ENCODE measurements at regions not wholly inside any gene's neighbourhood (a gene's known extent, or its start where the extent isn't known, plus 50 kb on each side); places are given as distances from the start of the nearest gene placed in this dataset.
"Not testable (repeated sequence)": the region's sequence is repeated elsewhere in the genome, so short reads cannot be mapped to it uniquely, and the experiment has no call there.

DNA sequence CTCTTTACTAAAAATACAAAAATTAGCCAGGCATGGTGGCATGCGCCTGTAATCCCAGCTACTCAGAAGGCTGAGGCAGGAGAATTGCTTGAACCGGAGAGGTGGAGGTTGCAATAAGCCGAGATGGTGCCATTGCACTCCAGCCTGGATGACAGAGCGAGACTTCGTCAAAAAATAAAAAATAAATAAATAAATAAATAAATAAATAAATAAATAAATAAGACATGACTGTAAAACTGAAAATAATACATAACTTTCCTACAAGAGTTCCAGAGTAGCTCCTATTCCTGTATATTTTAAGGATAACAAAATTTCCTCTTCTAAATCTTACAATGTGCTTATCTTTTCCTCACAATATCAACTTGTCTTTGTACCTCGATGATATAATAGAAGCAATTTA is 549.4 kb downstream of the TRAM1L1 start:
- not testable (repeated sequence) for DNase-seq

DNA sequence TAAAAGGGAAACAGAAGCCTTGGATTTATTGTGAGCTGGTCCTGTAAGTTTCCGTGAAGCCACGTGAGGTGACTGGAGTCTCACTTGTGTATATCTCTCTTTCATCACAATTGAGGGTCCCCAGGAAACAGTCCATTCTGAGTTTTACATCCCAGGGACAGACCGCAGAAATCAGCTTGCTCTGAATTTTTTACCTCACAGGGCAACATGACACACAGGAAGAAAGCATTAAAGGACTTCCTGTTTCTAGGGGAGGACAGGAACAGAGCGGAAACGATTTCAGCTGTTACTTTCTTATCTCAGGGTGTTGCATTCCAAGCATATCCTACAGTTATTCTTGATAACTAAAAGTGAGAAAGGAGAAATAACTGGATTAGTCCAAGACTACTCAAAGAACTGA is 553.5 kb downstream of the TRAM1L1 start:
- no peak for DNase-seq

DNA sequence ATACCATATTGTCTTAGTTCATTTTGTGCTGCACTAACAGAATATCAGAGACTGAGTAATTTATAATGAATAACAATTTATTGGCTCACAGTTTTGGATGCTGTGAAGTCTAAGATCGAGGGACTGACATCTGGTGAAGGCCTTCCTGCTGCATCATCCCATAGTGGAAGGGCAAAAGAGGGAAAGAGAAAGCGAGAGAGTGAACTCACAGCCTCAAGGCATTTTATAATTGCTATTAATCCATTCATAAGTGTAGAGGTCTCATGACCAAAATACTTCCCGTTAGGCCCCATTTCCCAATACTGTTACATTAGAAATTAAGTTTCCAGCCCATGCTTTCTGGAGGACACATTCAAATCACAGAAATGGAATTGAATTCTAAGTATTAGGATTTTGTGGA is 554.4 kb downstream of the TRAM1L1 start:
- no peak for DNase-seq

DNA sequence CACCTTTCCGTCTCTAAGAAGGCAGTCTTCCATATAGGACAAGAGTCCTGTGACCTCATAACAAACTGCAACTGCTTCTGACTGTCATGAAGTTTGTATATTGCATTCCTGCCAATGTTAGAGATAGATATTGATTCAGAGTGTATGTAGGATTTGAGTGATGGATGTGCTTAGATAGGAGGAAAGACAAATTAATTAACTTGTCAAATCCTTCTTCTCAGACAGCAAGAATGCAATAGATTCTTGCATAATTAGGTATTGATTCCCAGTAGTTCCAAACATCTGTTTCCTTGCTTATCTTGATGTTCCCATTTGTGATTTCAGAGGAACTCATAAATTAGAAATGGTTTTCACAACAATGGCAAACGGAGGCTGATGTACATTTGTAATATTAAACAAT is 555.3 kb downstream of the TRAM1L1 start:
- DNase-seq, result no peak

DNA sequence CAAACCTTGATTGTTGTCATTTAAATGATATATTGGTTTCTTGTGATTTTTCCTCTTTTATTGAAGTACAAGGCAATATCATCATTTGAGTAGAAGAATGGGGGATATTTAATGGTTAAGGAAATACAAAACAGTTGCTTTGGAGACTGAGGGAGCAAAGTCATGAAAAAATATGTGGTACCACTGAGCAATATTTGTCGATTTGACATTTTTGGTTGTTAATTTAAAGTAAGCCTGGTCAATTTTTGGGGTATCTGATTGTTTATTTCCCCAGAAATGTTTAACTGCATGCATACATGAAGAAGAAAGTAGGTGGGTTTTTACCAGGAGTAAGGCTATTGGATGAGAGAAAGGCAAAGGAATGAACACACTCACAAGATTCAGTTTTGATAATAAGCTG is 556.2 kb downstream of the TRAM1L1 start:
- no peak for DNase-seq

DNA sequence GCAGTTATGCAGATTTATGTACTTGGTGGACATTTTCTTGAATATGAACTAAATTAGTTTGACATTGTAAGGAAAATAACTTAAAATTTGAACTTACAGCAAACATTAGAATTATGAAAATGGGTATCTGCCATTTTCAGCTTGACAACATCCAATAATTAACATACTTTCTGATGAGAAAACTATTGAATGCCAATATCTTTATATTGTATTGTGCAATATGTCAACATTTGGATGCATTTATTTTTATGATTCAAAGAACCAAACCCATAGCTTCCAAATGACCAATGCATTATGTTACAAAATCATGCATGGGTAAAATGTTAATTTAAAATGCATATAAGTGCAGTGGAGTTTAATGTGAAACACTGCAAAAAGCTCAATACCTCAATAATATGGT is 562.5 kb downstream of the TRAM1L1 start:
- no peak for DNase-seq

DNA sequence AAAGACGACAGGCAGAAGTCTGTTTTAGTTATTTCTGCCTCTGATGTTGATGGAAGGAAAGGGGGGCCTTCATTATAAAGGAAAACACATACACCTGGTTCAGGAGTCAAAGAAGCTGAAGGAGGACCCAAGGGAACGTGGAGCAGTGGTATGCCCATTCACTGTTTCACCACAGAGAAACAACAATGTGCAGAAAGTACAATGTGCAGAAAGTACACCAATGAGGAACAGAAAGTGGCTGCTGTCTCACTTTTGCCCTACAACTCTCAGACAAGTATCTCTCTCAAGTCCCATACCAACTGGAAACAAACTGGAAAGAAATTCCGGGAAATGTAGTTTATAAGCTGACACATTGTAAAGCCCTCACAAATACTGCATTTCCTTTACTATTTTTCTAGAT is 564.5 kb downstream of the TRAM1L1 start:
- no peak for DNase-seq

DNA sequence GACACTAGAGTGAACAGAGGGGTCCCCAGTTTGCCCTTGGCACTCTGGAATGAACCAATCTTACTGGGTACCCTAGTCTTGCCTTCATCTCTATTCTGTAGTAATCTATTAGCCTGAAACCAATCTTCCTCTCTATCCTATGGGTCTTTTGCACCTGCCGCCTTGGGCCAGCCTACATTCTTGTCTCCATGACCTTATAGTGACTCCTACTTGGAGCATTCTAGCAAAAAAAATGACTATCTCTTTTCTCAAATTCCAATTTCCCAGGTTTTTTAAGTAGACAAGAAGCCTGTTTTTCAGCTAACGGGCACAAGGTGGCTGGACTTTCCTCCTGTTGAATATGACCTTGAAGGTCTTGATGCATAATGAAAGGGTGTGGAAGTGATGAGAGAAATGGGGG is 568.7 kb downstream of the TRAM1L1 start:
- no peak for DNase-seq

DNA sequence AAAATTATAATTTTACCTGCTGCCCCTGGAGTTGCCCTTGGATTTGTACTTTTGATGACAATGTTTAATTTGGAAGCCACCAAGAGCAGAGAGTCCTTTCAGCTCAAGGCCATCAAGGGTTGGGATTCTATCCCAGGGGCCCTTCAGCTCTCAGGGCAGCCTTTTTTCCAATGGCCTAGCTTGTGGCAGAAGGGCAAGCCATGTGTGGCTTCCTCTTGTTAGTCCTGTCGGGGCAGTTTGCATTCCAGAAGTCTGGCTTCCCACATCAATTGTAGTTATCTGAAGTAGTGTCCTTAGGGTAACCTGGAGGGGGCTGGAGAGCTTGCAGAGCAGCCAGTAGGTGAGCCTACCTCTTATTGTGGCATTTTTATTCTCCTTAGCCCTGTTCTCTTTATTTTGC is 569.4 kb downstream of the TRAM1L1 start:
- no peak for DNase-seq

DNA sequence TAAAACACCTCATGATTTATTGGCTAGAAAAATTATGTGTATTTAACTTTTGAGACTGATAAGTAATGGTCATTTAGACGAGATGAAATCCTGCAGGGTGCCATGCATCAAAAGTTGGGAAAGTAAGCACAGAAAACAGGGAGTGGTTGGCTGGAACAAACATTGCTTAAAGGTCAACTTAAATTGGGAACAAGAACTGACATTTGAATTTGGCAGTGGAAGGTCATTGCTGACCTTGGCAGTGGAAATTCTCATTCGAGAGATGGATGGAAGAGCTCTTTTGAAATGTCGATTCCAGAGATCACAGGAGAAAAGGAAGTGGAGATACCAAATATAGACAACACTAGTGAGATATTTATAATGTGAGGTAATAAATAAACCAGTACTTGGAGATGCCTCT is 572.8 kb downstream of the TRAM1L1 start:
- no peak for DNase-seq

DNA sequence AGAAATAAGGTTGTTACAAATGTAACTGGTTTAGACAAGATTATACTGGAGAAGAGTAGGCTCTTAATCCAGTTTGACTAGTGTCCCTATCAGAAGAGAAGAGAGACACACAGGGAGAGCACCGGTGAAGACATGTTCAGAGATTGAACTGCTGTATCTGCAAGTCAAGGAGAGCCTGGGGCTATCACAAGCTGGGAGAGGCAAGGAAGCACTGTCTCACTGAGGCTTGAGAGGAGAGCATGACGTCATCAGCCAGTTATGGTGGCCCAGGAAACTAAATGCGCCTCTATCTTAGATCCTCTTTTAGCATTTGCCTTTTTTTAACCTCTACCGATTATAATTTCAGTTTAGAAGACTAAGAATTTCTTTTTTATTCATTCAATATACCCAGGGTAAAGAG is 583.4 kb downstream of the TRAM1L1 start:
- no peak for DNase-seq

DNA sequence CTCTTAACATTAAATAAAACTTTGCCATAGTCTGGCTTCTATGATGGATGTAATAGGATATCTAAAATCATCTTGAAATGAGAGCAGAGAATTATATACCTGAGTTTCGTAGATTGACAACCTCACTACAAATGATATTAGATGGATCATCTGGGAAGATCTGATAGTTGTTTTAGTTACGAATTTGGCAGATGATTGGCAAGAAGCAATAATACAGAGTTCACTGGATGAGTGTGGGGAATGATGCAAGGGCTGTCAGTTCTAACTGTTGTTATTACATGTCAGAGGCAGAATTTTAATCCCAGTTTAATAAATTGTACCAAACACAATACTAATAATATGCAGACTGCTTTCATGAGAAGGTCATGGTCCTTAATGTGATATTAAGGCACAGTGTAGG is 585.2 kb downstream of the TRAM1L1 start:
- no peak for DNase-seq

DNA sequence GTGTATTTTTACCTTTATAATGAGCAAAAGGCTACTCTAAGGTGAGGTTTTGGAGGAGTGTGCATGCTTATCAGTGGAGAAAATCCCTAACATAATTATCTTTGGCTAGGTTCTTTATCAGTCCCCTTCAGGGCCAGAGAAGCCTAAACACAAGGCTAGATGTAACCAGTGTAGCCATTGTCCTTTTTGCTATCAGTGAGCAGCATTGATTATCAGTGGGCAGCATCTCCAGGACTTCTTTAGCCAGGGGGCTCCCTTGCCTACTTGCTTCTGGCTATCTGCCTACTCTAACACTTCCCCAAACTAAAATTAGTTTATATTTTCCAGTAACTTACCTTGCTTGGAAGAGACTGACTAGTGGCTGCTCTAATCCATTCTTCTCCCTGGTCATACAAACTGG is 595.6 kb downstream of the TRAM1L1 start:
- no peak for DNase-seq

DNA sequence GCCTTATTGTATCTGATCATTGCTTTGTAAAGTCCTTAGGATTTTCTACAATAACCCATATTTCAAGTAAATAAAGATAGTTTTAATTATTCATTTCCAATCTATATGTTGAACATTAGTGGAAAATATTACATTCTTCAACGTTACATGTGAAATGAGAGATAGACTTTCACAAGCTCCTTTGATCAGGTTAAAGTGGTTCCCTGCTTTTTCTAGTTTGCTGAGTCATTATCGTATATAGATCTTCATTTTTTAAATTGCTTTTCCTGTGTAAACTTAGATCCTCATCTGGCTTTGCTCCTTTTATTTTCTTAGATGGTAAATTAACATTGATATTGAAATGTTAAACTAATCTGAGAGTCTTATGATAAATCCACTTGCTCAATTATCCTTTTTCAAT is 599.0 kb downstream of the TRAM1L1 start:
- DNase-seq, result no peak

DNA sequence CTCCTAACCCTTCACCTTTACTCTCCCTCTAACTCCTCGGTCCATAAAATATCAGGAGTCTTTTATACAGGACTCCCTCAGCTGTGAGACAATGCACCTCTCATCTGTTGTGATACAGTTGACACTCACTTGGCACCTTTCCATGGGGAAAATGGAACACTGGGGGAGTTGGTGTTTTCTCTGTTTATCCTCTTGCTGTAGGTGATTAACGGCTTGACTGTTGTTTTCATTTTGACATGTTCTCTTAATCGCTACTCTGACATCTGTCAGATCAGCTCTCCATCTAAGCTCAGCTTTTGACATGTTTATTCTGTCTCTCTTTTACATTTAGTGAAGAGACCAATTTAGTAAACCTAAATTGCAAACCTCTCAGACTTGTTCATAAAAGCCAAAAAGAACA is 604.8 kb downstream of the TRAM1L1 start:
- DNase-seq, result no peak

DNA sequence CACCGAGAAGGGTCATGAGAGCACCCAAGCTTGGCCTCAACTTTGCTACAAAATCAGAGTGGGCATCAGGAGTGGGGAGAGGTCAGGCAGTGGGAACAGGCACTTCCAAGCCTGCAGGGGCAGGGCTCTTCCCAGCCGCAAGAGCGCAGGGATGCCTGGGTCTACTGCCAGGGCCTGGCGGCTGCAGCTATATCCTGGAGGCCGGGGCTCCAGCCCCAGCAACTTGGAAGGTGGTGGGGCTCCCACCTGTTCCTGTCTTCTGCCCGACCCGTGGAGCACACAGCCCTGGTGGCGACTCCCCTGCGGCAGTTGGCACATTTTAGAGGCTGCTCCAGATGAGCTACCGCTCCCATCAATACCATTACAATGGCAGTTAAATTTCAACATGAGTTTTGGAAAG is 607.0 kb downstream of the TRAM1L1 start:
- DNase-seq, result no peak

DNA sequence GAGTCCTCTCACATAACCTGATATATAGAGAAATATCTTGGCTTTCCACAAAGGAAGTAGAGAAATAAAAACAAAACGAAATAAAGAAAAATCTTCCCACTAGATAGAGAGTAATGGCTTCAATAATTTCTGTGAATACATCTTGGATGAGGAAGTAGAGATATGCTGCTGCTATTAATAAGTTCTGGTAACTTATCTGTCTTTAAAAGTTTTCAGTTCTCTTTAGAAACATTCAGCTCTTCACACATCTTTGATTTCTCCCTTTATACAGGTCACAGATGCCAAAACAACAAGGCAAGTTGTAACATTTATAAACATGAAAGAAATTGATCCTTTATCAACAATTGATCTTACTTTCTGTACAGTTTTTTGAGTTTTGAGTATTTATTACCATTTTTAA is 615.8 kb downstream of the TRAM1L1 start:
- DNase-seq, result no peak

DNA sequence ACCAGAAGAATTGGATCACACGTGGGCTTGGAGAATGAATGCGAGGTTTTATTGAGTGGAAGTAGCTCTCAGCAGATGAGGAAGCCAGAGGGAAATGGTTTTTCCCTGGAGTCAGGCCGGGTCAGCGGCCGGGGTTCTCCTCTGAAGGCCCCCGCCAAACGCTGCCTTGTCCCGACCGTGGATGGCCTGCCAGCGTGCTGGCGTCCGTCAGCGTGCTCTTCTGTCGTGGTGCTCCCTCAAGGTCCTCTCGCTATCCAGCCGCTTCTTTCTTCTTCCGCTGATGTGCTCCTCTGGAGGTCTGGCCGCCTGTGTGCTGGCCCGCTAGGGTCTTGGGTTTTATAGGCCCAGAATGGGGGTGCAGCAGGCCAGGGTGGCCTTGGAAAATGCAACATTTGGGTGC is 632.2 kb downstream of the TRAM1L1 start:
- DNase-seq, result no peak

DNA sequence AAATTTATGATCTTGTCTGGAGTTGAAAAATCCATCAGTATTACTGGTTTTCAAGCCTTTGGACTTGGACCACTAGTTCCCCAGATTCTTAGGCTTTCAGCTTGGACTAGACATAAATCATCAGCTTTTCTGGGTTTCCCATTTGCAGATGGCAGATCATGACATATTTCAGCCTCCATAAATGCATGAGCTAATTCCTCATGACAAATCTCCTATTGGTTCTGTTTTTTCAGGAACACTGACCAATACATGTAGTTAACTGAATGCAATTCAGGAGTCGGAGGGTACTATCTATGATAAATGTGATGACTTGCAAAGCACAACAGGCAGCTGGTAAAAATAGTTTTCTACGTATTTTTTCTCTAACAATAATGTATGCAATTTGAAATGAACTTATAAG is 635.6 kb downstream of the TRAM1L1 start:
- DNase-seq, result no peak

DNA sequence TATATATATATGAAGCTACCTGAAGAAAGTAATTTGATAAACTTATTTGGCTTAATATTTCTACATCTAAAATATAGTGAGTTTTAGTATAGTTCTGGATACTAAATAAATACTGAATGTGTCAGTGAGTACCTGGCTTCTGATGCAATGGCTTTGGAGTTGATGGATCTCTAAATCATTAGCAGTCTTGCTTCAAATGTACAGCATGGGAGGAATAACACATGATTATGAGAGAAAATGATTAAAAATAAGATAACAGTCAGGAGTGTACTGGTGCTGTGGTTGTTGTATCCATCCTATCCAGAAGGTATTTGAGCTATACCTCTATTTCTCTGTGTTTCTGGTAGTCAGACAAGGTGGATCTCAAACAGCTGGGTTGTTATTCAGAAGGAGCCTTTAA is 641.3 kb downstream of the TRAM1L1 start:
- DNase-seq, result no peak

DNA sequence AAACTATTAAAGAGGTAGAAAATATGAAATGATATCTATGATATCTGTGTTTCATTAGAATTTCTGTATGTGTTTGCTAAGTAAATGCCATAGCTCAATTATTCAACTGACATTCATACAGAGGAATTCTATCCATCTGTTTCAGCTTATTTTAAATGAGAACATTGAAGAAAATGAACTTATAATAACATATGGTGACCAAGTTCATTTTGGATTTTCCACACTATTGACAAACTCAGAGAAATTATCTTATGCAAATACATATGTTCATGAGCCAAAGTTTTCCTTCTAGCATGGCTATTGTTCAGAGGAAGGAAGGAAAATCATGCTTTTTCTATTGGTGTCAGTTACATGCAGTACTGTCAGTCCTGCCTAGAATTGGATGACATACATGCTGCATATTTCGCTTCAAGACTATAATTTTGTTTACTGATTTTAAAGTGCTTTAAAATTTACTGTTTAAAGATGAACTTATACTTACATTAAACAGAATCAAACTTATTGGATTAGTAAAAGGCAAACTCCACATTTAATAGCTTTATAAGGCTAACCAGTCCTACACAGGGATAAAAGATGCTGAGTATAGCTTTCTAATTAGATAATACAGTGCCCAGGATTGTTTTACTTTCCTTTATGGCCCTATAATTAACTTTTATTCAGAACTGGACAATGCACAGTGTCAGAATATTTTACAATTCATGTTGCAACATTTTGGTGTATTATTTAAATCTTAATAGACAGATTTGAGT is 646.2 kb downstream of the TRAM1L1 start:
- no peak for DNase-seq

DNA sequence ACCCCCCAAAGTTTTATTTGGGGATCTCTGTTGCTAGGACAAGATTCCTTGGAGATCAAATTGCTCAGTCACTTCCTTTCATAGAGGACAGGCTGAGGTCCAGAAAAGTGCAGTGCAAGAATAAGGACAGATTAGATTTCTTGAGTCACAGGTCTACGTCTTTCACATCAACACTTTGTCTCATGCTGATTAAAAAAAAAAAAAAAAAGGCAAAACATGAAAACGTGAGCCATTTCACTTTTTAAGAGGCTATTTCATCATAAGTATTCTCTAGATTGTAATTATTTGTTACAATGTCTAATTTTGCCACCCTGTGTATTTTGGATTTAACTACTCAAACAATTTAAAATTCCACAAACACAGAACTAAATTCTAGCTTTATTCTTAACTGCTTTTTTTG is 647.0 kb downstream of the TRAM1L1 start:
- no peak for DNase-seq

DNA sequence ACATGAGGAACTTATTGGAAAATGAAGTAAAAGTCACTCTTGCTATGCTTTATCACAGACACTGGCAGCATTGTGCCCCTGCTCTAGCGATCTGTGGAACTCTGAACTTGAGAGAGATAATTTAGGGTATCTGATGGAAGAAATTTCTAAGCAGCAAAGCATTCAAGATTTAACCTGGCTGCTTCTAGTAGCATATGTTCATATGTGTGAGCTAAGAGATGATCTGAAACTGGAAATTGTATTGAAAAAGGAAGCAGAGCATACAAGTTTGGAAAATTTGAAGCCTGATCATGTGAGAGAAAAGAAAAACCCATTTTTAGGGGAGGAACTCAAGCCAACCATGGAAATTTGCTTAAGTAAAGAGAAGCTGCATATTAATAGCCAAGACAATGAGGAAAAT is 657.7 kb downstream of the TRAM1L1 start:
- no peak for DNase-seq

DNA sequence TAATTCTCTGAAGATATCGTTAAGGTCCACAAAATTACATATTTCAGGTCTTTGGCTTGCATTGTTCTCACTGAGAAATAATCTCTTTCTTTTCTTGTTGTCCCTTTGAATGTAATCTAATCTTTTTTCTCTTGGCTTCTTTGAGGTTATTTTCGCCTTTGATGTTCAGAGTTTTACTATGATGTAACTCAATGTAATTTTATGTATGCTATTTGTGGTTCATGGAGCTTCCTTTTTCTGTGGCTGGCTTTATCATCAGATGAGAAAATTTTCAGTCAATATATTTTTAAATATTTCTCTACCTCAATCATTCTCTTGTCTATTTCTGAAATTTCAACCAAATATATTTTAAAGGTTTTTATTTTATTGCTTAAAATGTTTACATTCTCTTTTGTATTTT is 672.2 kb downstream of the TRAM1L1 start:
- no peak for DNase-seq

DNA sequence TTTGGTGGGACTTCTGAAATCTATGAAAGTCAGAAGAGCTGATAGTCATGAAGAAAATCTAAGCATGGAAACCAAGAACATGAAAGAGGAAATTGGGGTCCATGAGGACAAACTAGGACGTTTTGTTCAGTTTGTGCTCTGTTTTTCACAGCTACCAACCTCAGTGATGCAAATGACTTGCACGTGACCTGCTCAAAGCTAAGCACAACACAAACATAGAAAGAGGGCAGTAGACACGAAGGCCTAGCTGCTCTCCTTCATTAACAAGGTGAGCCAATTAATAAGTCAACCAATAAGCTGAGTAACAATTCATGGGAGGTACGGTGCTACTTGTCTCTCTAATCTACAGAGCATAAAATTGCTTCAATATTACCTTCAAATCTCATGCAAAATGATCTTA is 684.1 kb downstream of the TRAM1L1 start:
- no peak for DNase-seq

DNA sequence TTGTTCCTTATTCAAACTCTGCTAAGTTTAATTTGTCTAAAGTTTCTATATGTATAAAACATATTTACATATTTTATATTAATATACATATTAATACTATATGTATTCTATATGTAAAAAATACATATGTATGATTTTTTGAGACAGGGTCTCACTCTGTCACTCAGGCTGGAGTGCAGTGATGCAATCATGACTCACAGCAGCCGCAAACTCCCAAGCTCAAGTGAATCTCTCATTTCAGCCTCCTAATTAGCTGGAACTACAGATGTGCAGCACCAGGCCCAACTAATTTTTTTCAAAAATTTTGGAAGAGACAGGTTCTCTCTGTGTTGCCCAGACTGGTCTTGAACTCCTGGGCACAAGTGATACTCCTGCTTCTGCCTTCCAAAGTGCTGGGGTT is 684.9 kb downstream of the TRAM1L1 start:
- no peak for DNase-seq
